ENCODE measurements at regions not wholly inside any gene's neighbourhood (a gene's known extent, or its start where the extent isn't known, plus 50 kb on each side); places are given as distances from the start of the nearest gene placed in this dataset.

DNA sequence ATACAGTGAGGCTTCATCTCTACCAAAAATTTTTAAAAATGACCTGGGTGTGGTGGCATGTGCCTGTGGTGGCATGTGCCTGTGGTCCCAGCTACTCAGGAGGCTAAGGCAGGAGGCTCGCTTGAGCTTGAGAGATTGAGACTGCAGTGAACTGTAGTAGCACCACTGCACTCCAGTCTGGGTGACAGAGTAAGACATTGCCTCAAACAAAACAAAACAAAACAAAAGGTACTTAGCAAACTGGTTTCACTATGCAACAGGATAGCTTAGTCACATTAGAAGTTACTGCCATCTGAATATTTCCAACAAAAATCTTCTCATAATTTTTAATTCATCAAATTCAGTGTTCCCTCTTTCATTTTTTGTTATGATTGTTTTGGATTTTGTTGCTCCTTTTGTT is 137.9 kb downstream of the QRSL1 start:
- Histone ChIP-seq H3K9me2 (ENCODE audit: insufficient read depth) (no peaks in the 10 kb centered on the region), H3K9me3 (ENCODE audit: control insufficient read depth in 1 of 2, insufficient read depth in 1 of 2, low read depth in 1 of 2, low read length in 2 of 2) (peaks cover 0 to 3% of the 10 kb centered on the region in 2 experiments; a peak in 1 of 4 replicates), H3K4me3 (replicated peaks in 1 of 2; ENCODE audit: low read depth in 1 of 2, low read length in 2 of 2) (no peak overlapping the region), H3K27ac (ENCODE audit: low read depth, low read length) (no peak overlapping the region), H4K20me1 (ENCODE audit: insufficient read depth) (no peaks in the 10 kb centered on the region), H3K4me2 (ENCODE audit: low read length) (no peak overlapping the region), H3K27me3 (ENCODE audit: insufficient read depth, low read length) (no peaks in the 10 kb centered on the region), H3K36me3 (ENCODE audit: control insufficient read depth in 1 of 2, insufficient read depth in 2 of 2, low read length in 2 of 2) (no peaks in the 10 kb centered on the region), H2AFZ (ENCODE audit: low read depth, low read length, poor library complexity, severe bottlenecking) (no peak overlapping the region), H3K79me2 (ENCODE audit: insufficient read depth, low read length) (no peaks in the 10 kb centered on the region), H3K4me1 (ENCODE audit: control insufficient read depth in 1 of 2, insufficient read depth in 2 of 2, low read length in 2 of 2) (no peaks in the 10 kb centered on the region), H3K9ac (ENCODE audit: low read length) (no peak overlapping the region)
- POLR2A ChIA-PET: no interaction called here
- CTCF ChIA-PET: no interaction called here
- intact Hi-C loops (cut with micrococcal nuclease): no loop called here
- no peak for ATAC-seq
- DNase-seq (ENCODE audit: low read depth, low spot score): no peak
- TF ChIP-seq, protein P1, sequence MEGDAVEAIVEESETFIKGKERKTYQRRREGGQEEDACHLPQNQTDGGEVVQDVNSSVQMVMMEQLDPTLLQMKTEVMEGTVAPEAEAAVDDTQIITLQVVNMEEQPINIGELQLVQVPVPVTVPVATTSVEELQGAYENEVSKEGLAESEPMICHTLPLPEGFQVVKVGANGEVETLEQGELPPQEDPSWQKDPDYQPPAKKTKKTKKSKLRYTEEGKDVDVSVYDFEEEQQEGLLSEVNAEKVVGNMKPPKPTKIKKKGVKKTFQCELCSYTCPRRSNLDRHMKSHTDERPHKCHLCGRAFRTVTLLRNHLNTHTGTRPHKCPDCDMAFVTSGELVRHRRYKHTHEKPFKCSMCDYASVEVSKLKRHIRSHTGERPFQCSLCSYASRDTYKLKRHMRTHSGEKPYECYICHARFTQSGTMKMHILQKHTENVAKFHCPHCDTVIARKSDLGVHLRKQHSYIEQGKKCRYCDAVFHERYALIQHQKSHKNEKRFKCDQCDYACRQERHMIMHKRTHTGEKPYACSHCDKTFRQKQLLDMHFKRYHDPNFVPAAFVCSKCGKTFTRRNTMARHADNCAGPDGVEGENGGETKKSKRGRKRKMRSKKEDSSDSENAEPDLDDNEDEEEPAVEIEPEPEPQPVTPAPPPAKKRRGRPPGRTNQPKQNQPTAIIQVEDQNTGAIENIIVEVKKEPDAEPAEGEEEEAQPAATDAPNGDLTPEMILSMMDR (IDR thresholded peaks at IDR 0.05 in 2 of 3, conservative IDR thresholded peaks at IDR 0.05 in 1 of 3; ENCODE audit: borderline replicate concordance in 1 of 3, insufficient read depth in 1 of 3, low read depth in 2 of 3, low read length in 2 of 3): no peak
- TF ChIP-seq, protein P2, sequence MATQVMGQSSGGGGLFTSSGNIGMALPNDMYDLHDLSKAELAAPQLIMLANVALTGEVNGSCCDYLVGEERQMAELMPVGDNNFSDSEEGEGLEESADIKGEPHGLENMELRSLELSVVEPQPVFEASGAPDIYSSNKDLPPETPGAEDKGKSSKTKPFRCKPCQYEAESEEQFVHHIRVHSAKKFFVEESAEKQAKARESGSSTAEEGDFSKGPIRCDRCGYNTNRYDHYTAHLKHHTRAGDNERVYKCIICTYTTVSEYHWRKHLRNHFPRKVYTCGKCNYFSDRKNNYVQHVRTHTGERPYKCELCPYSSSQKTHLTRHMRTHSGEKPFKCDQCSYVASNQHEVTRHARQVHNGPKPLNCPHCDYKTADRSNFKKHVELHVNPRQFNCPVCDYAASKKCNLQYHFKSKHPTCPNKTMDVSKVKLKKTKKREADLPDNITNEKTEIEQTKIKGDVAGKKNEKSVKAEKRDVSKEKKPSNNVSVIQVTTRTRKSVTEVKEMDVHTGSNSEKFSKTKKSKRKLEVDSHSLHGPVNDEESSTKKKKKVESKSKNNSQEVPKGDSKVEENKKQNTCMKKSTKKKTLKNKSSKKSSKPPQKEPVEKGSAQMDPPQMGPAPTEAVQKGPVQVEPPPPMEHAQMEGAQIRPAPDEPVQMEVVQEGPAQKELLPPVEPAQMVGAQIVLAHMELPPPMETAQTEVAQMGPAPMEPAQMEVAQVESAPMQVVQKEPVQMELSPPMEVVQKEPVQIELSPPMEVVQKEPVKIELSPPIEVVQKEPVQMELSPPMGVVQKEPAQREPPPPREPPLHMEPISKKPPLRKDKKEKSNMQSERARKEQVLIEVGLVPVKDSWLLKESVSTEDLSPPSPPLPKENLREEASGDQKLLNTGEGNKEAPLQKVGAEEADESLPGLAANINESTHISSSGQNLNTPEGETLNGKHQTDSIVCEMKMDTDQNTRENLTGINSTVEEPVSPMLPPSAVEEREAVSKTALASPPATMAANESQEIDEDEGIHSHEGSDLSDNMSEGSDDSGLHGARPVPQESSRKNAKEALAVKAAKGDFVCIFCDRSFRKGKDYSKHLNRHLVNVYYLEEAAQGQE (IDR thresholded peaks at IDR 0.05; ENCODE audit: low read depth): no peak
- TF ChIP-seq SP1 (IDR thresholded peaks at IDR 0.05; ENCODE audit: low read depth) (no peak), CEBPB (IDR thresholded peaks at IDR 0.05; ENCODE audit: low read depth) (no peak), JUND (IDR thresholded peaks at IDR 0.05) (no peak), SIN3A (IDR thresholded peaks at IDR 0.05; ENCODE audit: low read depth) (no peak), POLR2A (IDR thresholded peaks at IDR 0.05; ENCODE audit: borderline replicate concordance, extremely low read depth, insufficient read depth, insufficient read length) (no peak), ZNF274 (IDR thresholded peaks at IDR 0.05; ENCODE audit: low read depth, low read length) (no peak), ELF1 (IDR thresholded peaks at IDR 0.05; ENCODE audit: borderline replicate concordance, low read depth) (no peak), EZH2 (IDR thresholded peaks at IDR 0.05) (no peak), FOSL1 (IDR thresholded peaks at IDR 0.05; ENCODE audit: low read depth) (no peak), SRF (IDR thresholded peaks at IDR 0.05; ENCODE audit: low read depth) (no peak), TCF7L2 (IDR thresholded peaks at IDR 0.05; ENCODE audit: borderline replicate concordance, extremely low read depth, insufficient read depth, insufficient read length) (no peak)
- TF ChIP-seq, protein P3, sequence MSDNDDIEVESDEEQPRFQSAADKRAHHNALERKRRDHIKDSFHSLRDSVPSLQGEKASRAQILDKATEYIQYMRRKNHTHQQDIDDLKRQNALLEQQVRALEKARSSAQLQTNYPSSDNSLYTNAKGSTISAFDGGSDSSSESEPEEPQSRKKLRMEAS (IDR thresholded peaks at IDR 0.05): no peak
- TF ChIP-seq, protein P4, sequence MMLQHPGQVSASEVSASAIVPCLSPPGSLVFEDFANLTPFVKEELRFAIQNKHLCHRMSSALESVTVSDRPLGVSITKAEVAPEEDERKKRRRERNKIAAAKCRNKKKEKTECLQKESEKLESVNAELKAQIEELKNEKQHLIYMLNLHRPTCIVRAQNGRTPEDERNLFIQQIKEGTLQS (IDR thresholded peaks at IDR 0.05): no peak
- RAD21 ChIA-PET (ENCODE audit: low non-redundant PET in 1 of 2, low total read pairs in 2 of 2, uncharacterized antibody in 2 of 2, unreplicated experiment in 2 of 2): no interaction called here
- BruUV-seq (replicated peaks): no TSS peak
